ENCODE measurements at regions not wholly inside any gene's neighbourhood (a gene's known extent, or its start where the extent isn't known, plus 50 kb on each side); places are given as distances from the start of the nearest gene placed in this dataset.
"Not testable (repeated sequence)": the region's sequence is repeated elsewhere in the genome, so short reads cannot be mapped to it uniquely, and the experiment has no call there.

- H2AFZ ChIP-seq (ENCODE audit: low read length) = no peak overlapping the region
- no peaks in the 10 kb centered on the region for H3K9me3 ChIP-seq (ENCODE audit: insufficient read depth, low read depth, low read length)
- H3K9me2 ChIP-seq (replicated peaks; ENCODE audit: low read depth, low read length) = no peaks in the 10 kb centered on the region
- H3F3A ChIP-seq (ENCODE audit: low read depth) = no peaks in the 10 kb centered on the region
- no peaks in the 10 kb centered on the region for H3K27me3 ChIP-seq (ENCODE audit: insufficient read depth, low read length, poor library complexity, severe bottlenecking)
- no peak overlapping the region for H3K4me3 ChIP-seq (ENCODE audit: low read length, poor library complexity, severe bottlenecking)
- H4K20me1 ChIP-seq (ENCODE audit: insufficient read depth, low read length, poor library complexity, severe bottlenecking) = no peaks in the 10 kb centered on the region
- no peak overlapping the region for H3K4me2 ChIP-seq (ENCODE audit: low read depth, low read length, poor library complexity, severe bottlenecking)
- no peaks in the 10 kb centered on the region for H3K79me2 ChIP-seq (ENCODE audit: insufficient read depth, low read length)
- H3K36me3 ChIP-seq (ENCODE audit: insufficient read depth, low read length) = no peaks in the 10 kb centered on the region
- no peak overlapping the region for H3K9ac ChIP-seq (ENCODE audit: low read depth, low read length, poor library complexity, severe bottlenecking)
- H3K4me1 ChIP-seq (ENCODE audit: insufficient read depth, low read length, poor library complexity, severe bottlenecking) = no peaks in the 10 kb centered on the region
- TF ChIP-seq EZH2phosphoT487 (IDR thresholded peaks at IDR 0.05; ENCODE audit: borderline replicate concordance) (no peak), CTCF (conservative IDR thresholded peaks at IDR 0.05; ENCODE audit: low read length) (no peak)
Observed at GRCh38 chr1:157450106-157450505, 102.2 kb downstream of the FCRL5 start.

- Histone ChIP-seq H3K36me3 (ENCODE audit: insufficient read depth, low read length) (no peaks in the 10 kb centered on the region), H3K9me2 (replicated peaks; ENCODE audit: low read depth, low read length) (no peaks in the 10 kb centered on the region), H3K4me1 (ENCODE audit: insufficient read depth, low read length, poor library complexity, severe bottlenecking) (no peaks in the 10 kb centered on the region), H3F3A (ENCODE audit: low read depth) (no peaks in the 10 kb centered on the region), H2AFZ (ENCODE audit: low read length) (no peak overlapping the region), H3K9ac (ENCODE audit: low read depth, low read length, poor library complexity, severe bottlenecking) (no peak overlapping the region), H3K4me3 (ENCODE audit: low read length, poor library complexity, severe bottlenecking) (no peak overlapping the region), H4K20me1 (ENCODE audit: insufficient read depth, low read length, poor library complexity, severe bottlenecking) (no peaks in the 10 kb centered on the region), H3K27me3 (ENCODE audit: insufficient read depth, low read length, poor library complexity, severe bottlenecking) (no peaks in the 10 kb centered on the region), H3K9me3 (ENCODE audit: insufficient read depth, low read depth, low read length) (no peaks in the 10 kb centered on the region), H3K79me2 (ENCODE audit: insufficient read depth, low read length) (no peaks in the 10 kb centered on the region), H3K4me2 (ENCODE audit: low read depth, low read length, poor library complexity, severe bottlenecking) (no peak overlapping the region)
- TF ChIP-seq EZH2phosphoT487 (IDR thresholded peaks at IDR 0.05; ENCODE audit: borderline replicate concordance) (no peak), CTCF (conservative IDR thresholded peaks at IDR 0.05; ENCODE audit: low read length) (no peak)
Observed at GRCh38 chr1:157448636-157449035, 103.7 kb downstream of the FCRL5 start.

GRCh38 chr1:157446356-157446755 is 106.0 kb downstream of the FCRL5 start:
- not testable (repeated sequence) for H3K4me2 ChIP-seq (ENCODE audit: low read depth, low read length, poor library complexity, severe bottlenecking); H3K36me3 ChIP-seq (ENCODE audit: insufficient read depth, low read length); H3K27me3 ChIP-seq (ENCODE audit: insufficient read depth, low read length, poor library complexity, severe bottlenecking); H4K20me1 ChIP-seq (ENCODE audit: insufficient read depth, low read length, poor library complexity, severe bottlenecking); H3F3A ChIP-seq (ENCODE audit: low read depth); H3K9ac ChIP-seq (ENCODE audit: low read depth, low read length, poor library complexity, severe bottlenecking); H3K9me2 ChIP-seq (replicated peaks; ENCODE audit: low read depth, low read length); H3K4me3 ChIP-seq (ENCODE audit: low read length, poor library complexity, severe bottlenecking); H2AFZ ChIP-seq (ENCODE audit: low read length); H3K79me2 ChIP-seq (ENCODE audit: insufficient read depth, low read length); H3K9me3 ChIP-seq (ENCODE audit: insufficient read depth, low read depth, low read length); H3K4me1 ChIP-seq (ENCODE audit: insufficient read depth, low read length, poor library complexity, severe bottlenecking)

GRCh38 chr1:157445616-157446140 is 106.6 kb downstream of the FCRL5 start:
- H3K4me3 ChIP-seq (ENCODE audit: low read length, poor library complexity, severe bottlenecking); H3K27me3 ChIP-seq (ENCODE audit: insufficient read depth, low read length, poor library complexity, severe bottlenecking); H3K4me1 ChIP-seq (ENCODE audit: insufficient read depth, low read length, poor library complexity, severe bottlenecking); H2AFZ ChIP-seq (ENCODE audit: low read length); H3K4me2 ChIP-seq (ENCODE audit: low read depth, low read length, poor library complexity, severe bottlenecking); H4K20me1 ChIP-seq (ENCODE audit: insufficient read depth, low read length, poor library complexity, severe bottlenecking); H3K36me3 ChIP-seq (ENCODE audit: insufficient read depth, low read length); H3F3A ChIP-seq (ENCODE audit: low read depth); H3K9me2 ChIP-seq (replicated peaks; ENCODE audit: low read depth, low read length); H3K9ac ChIP-seq (ENCODE audit: low read depth, low read length, poor library complexity, severe bottlenecking); H3K9me3 ChIP-seq (ENCODE audit: insufficient read depth, low read depth, low read length); H3K79me2 ChIP-seq (ENCODE audit: insufficient read depth, low read length): not testable (repeated sequence)

All from Loucy (cell line).